HuH-7 (cell line): ENCODE measurements at regions not wholly inside any gene's neighbourhood (a gene's known extent, or its start where the extent isn't known, plus 50 kb on each side); places are given as distances from the start of the nearest gene placed in this dataset.
A peak's percentile ranks its signal among the peaks of the same experiment; 100 is the strongest.
"Not testable (repeated sequence)": the region's sequence is repeated elsewhere in the genome, so short reads cannot be mapped to it uniquely, and the experiment has no call there.

Experiments used
- DNase-seq: peaks from one replicate; pipeline ENCODE4 v3.0.0; 2011; ENCODE audit warnings: low spot score

- no peak for DNase-seq
Observed at GRCh38 chr22:19599626-19600243, 75.5 kb upstream of the CLDN5 start.

- not testable (repeated sequence) for DNase-seq
Observed at GRCh38 chr22:19603346-19603745, 79.1 kb upstream of the CLDN5 start.

- peak; percentile 91 for DNase-seq
Observed at GRCh38 chr22:19603767-19604166, 79.6 kb upstream of the CLDN5 start.

- DNase-seq = peak; percentile 60
Observed at GRCh38 chr22:19604711-19605268, 80.6 kb upstream of the CLDN5 start.

GRCh38 chr22:19605508-19606331 lies 81.5 kb upstream of the CLDN5 start:
- DNase-seq = no peak

- DNase-seq = no peak
Observed at GRCh38 chr22:19606332-19607191, 82.4 kb upstream of the CLDN5 start.

- no peak for DNase-seq
Observed at GRCh38 chr22:19607192-19608002, 83.2 kb upstream of the CLDN5 start.

- DNase-seq = no peak
Observed at GRCh38 chr22:19608003-19608690, 83.9 kb upstream of the CLDN5 start.

GRCh38 chr22:19609753-19610152 lies 85.5 kb upstream of the CLDN5 start:
- DNase-seq = not testable (repeated sequence)

- no peak for DNase-seq
Observed at GRCh38 chr22:19610518-19611253, 86.5 kb upstream of the CLDN5 start.

- no peak for DNase-seq
Observed at GRCh38 chr22:19611590-19611989, 87.4 kb upstream of the CLDN5 start.

- DNase-seq = no peak
Observed at GRCh38 chr22:19612866-19613572, 88.8 kb upstream of the CLDN5 start.

- DNase-seq = no peak
Observed at GRCh38 chr22:19614536-19614863, 90.3 kb upstream of the CLDN5 start.

- DNase-seq = no peak
Observed at GRCh38 chr22:19615001-19615461, 90.8 kb upstream of the CLDN5 start.

- no peak for DNase-seq
Observed at GRCh38 chr22:19615867-19616581, 91.8 kb upstream of the CLDN5 start.

- DNase-seq = no peak
Observed at GRCh38 chr22:19619144-19620009, 94.9 kb upstream of the SEPTIN5 start.

- no peak for DNase-seq
Observed at GRCh38 chr22:19620742-19621371, 93.4 kb upstream of the SEPTIN5 start.
